GM12873 (cell line): ENCODE measurements at regions not wholly inside any gene's neighbourhood (a gene's known extent, or its start where the extent isn't known, plus 50 kb on each side); places are given as distances from the start of the nearest gene placed in this dataset.

ENCODE experiments used
- CTCF ChIP-seq: IDR thresholded peaks from 2 replicates; pipeline ENCODE4 v1.5.1; 2012; ENCODE audit warnings: low read depth, mild to moderate bottlenecking, moderate library complexity, low read length, control low read depth; ENCODE audit not compliant: insufficient read depth; ENCODE audit errors: missing control alignments

GRCh38 chr3:17927036-17927435 is 184.6 kb upstream of the TBC1D5 start:
- TF ChIP-seq CTCF, result no peak

- no peak for TF ChIP-seq CTCF
These were observed 172.9 kb upstream of the TBC1D5 start for GRCh38 chr3:17915341-17915740.

- no peak for TF ChIP-seq CTCF
These were observed 170.9 kb upstream of the TBC1D5 start for GRCh38 chr3:17913359-17913758.

- no peak for TF ChIP-seq CTCF
These were observed 169.7 kb upstream of the TBC1D5 start for GRCh38 chr3:17911986-17912760.

- TF ChIP-seq CTCF, result no peak
These were observed 168.5 kb upstream of the TBC1D5 start for GRCh38 chr3:17910922-17911321.

- TF ChIP-seq CTCF, result no peak
These were observed 167.3 kb upstream of the TBC1D5 start for GRCh38 chr3:17909714-17910113.

GRCh38 chr3:17908399-17909191 is 166.2 kb upstream of the TBC1D5 start:
- TF ChIP-seq CTCF, result no peak
